GM10248 (cell line): ENCODE measurements at regions not wholly inside any gene's neighbourhood (a gene's known extent, or its start where the extent isn't known, plus 50 kb on each side); places are given as distances from the start of the nearest gene placed in this dataset.

Source experiments
- CTCF ChIA-PET: fragments of 300-600 bp; sonication (Branson Sonifier 250); formaldehyde crosslinking; extraction: SDS; loops from one replicate; lab custom pipeline; 2021; ENCODE audit warnings: antibody characterized with exemption; lab: Yijun Ruan, JAX
- POLR2A ChIA-PET: fragments of 350-650 bp; sonication (Branson Sonifier 250); formaldehyde crosslinking; extraction: SDS; loops from one replicate; lab custom pipeline; 2020; ENCODE audit warnings: antibody characterized with exemption; lab: Yijun Ruan, JAX
- DNase-seq: peaks from one replicate; pipeline ENCODE4 v3.0.0; 2012; ENCODE audit errors: extremely low spot score
- TF ChIP-seq, protein P1 (sequence below): IDR thresholded peaks from 2 replicates; pipeline ENCODE4 v1.5.1; 2012; ENCODE audit warnings: mild to moderate bottlenecking, low read depth; ENCODE audit errors: extremely low read depth, missing control alignments, control extremely low read depth

DNA sequence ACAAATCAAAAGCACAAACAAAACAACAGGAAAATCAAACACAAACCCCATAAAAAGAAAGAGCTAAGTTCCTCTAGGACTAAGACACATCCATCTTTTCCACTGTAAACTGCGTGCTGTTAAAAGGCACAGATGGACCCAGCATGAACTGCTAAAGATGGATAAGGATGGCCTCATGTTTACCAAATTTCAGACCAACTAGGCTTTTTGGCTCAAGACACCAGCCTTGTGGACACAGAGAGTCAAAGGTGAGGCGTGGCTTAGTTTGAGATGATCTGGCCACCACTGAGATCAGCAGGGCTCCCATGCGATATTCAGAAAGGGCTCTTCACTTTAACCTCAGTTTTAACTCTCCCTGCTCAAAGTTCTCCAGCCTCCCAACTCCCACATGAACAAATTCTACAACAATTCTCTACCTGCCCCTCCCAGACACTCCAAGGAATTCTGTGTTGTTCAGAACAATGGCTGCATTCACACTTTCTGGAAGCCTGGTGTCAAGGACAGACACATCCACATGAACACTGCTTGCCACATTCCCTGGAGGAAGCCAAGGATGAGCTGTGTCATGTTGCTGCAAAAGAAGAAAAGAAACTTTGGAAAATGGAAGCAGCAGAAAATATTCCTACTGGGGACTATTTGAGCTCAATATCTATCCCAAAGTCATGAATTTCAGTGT lies 198.4 kb upstream of the LRRN1 start:
- TF ChIP-seq, protein P1, sequence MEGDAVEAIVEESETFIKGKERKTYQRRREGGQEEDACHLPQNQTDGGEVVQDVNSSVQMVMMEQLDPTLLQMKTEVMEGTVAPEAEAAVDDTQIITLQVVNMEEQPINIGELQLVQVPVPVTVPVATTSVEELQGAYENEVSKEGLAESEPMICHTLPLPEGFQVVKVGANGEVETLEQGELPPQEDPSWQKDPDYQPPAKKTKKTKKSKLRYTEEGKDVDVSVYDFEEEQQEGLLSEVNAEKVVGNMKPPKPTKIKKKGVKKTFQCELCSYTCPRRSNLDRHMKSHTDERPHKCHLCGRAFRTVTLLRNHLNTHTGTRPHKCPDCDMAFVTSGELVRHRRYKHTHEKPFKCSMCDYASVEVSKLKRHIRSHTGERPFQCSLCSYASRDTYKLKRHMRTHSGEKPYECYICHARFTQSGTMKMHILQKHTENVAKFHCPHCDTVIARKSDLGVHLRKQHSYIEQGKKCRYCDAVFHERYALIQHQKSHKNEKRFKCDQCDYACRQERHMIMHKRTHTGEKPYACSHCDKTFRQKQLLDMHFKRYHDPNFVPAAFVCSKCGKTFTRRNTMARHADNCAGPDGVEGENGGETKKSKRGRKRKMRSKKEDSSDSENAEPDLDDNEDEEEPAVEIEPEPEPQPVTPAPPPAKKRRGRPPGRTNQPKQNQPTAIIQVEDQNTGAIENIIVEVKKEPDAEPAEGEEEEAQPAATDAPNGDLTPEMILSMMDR, result no peak
- ChIA-PET POLR2A (interaction anchor here (0.6 kb wide), 1 partner anchor 1586 kb away, joined by 3 read pairs; no protein-coding TSS in a partner anchor), CTCF (no interaction called here)
- DNase-seq, result no peak

DNA sequence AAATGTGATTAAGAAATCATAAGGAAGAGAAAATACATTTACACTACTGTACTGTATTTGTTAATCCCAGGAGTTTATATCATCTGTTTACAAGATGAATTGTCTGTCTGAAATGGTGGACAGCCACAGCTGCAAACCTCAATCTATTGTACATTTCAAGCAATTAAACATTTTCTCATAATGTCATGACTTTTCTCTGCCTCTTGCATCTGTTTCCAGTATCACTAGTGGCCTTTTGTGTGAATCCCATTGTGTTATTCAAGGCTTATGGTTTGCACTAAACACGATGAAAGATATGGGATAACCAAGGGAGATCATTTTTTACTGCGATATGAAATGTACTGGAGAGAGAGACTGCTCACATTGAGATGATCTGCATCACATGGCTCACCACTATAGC lies 200.2 kb upstream of the LRRN1 start:
- TF ChIP-seq, protein P1, result no peak
- DNase-seq, result no peak
- ChIA-PET POLR2A (no interaction called here), CTCF (no interaction called here)

DNA sequence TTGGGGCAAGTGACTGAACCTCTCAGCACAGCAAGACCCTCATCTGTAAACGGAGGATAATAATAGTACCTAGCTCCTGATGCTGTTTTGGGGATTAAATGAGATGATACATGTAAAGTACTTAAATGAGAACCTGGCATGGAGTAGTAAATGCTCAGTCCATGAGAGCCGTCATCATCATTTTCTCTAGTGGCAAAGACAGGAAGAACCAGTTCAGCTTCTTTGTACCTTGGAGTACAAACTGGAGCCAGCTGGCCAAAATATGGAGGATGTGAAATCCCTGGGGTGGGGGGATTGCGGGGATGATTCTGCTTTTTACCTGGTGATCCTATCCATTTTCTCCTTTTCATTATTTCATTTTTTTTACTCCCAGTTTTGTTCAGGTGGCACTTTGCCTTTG lies 204.2 kb upstream of the LRRN1 start:
- ChIA-PET CTCF (no interaction called here), POLR2A (no interaction called here)
- DNase-seq, result no peak
- TF ChIP-seq, protein P1, result no peak

DNA sequence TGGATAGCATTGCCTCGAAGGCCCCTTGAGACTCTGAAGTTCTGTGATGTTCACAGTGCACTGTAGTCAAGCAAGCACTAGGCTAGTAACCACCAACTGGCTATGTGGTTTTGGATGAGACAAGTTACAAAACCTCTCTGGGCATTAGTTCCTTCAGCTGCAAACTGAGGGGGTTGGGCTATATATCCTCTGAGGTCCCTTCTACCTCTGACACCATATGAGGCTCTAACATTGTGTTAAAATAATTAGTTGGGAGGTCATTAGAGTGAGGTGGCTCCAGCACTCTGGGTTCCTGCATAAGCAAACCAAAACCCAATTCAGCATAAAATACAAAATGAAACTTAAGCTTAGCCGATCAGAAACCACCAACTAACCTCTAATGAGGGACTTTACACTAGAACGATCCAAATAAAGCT lies 209.5 kb upstream of the LRRN1 start:
- TF ChIP-seq, protein P1, result no peak
- ChIA-PET POLR2A (no interaction called here), CTCF (interaction anchor here (2.0 kb wide), 1 partner anchor 19 kb away, joined by 5 read pairs; no protein-coding TSS in a partner anchor)
- peak; percentile 21 for DNase-seq

DNA sequence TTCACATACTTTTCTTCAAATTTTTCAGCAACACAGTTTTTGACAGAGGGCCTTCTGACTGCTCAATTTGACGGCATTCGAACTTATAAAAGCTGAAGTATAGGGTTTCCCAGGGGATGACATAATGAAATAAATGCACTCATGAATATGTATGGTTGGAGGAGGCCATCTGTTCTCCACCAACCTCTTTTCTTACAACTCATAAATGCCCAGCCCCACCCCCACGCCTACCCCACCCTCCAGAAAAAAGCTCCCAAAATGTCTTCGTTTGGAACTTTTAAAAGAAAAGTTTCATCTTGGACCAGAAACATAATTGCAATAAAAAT lies 211.6 kb upstream of the LRRN1 start:
- POLR2A ChIA-PET, result no interaction called here
- DNase-seq, result no peak
- TF ChIP-seq, protein P1, result no peak
- CTCF ChIA-PET, result no interaction called here

DNA sequence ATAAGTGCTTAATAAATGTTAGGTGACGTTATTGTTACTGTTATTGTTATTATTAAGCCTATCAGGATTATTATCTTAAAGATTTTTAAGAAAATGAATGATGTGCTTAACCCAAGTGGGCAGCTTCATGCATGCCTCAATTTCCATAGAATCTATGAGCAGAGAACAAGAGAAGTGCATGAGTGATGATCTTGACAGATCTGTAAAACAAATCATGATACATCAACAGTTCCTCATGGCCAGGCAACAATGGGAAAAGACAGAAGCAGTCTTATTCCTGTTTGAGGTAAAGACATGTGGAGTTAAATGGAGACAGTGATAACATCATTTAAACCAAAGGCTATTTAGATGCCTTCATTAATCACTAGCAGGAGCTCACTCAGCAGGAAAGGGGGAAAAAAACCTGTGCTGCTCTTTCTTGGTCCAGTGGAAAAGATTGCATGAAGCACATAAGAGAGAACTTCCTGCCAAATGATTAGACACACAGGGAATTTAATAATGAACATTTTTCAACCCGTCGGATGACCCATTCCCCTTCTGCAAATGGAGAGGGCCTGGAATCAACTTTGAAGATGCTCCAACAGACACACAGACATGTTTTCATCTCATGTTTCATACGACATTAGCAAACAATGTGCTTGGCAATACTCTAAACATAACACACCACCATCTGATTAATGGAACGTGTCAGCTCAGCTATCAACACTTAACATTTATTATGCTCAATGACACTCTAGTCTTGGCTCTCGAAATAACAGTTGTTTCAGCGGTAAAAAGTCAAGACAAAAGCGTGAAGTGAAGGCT lies 212.2 kb upstream of the LRRN1 start:
- POLR2A ChIA-PET, result no interaction called here
- CTCF ChIA-PET, result no interaction called here

More for the DNA sequence above, 212.2 kb upstream of the LRRN1 start:
- TF ChIP-seq, protein P1, result no peak
- DNase-seq, result no peak
